A549 (cell line): ENCODE measurements at regions not wholly inside any gene's neighbourhood (a gene's known extent, or its start where the extent isn't known, plus 50 kb on each side); places are given as distances from the start of the nearest gene placed in this dataset.

Experiments
- ATAC-seq, 2 experiments: fragments of 200-7000 bp in 1 of 2; fragments of >200 bp in 1 of 2; cut with Nextera tagmentation in 1 of 2; cut with Tn5 transposase in 1 of 2; 3 replicates each; pipeline versions ENCODE4 v1.8.0 to v1.9.1; 2018 to 2020; ENCODE audit warnings: mild to moderate bottlenecking in 1 of 2, moderate library complexity in 1 of 2
- CTCF ChIA-PET: fragments of 300-600 bp; sonication (Branson Sonifier 250); formaldehyde crosslinking; extraction: SDS; loops from one replicate; lab custom pipeline; 2021; ENCODE audit warnings: antibody characterized with exemption, inconsistent platforms; lab: Yijun Ruan, JAX
- POLR2A ChIA-PET: fragments of 350-600 bp; formaldehyde crosslinking; extraction: SDS; loops from one replicate; lab custom pipeline; 2021; ENCODE audit warnings: antibody characterized with exemption, inconsistent platforms; lab: Yijun Ruan, JAX
- DNase-seq, 2 experiments: peaks; one replicate each; pipeline versions ENCODE4 v3.0.0 to v3.0.0-alpha.2; 2011 to 2016; ENCODE audit warnings: low read depth in 1 of 2, low spot score in 1 of 2
- FAIRE-seq: peaks from 2 replicates; lab custom pipeline; 2011; peaks lifted over from hg19 to GRCh38; lab: Jason Lieb, UNC
- H3K27ac ChIP-seq, 2 experiments: fragments of >200 bp; sonication (Bioruptor Twin); formaldehyde crosslinking; 3 replicates each; pipeline ENCODE4 v1.5.1; 2016 to 2017
- H3K4me1 ChIP-seq: fragments of >200 bp; sonication (Bioruptor Twin); formaldehyde crosslinking; 3 replicates; pipeline ENCODE4 v1.6.1; 2016
- H3K4me2 ChIP-seq: fragments of >200 bp; sonication (Bioruptor Twin); formaldehyde crosslinking; 3 replicates; pipeline ENCODE4 v1.6.1; 2016
- H3K4me3 ChIP-seq: fragments of >200 bp; sonication (Bioruptor Twin); formaldehyde crosslinking; 3 replicates; pipeline ENCODE4 v1.5.1; 2016
- H3K9me3 ChIP-seq: fragments of >200 bp; sonication (Bioruptor Twin); formaldehyde crosslinking; 3 replicates; pipeline ENCODE4 v1.6.1; 2016
- BCL3 ChIP-seq: fragments of >200 bp; sonication (Bioruptor Twin); formaldehyde crosslinking; IDR thresholded peaks from 3 replicates; pipeline ENCODE4 v1.6.1; 2016
- BHLHE40 ChIP-seq: IDR thresholded peaks from 2 replicates; pipeline ENCODE4 v1.6.1; 2012; ENCODE audit warnings: low read depth, low read length, inconsistent platforms
- CBX2 ChIP-seq: fragments of 200-600 bp; sonication (generic); IDR thresholded peaks from 2 replicates; pipeline ENCODE4 v1.6.1; 2016; ENCODE audit warnings: low read depth, mild to moderate bottlenecking, borderline replicate concordance
- CBX8 ChIP-seq: fragments of 200-600 bp; sonication (generic); IDR thresholded peaks from 2 replicates; pipeline ENCODE4 v1.6.1; 2016
- CHD2 ChIP-seq: fragments of 150-350 bp; IDR thresholded peaks from 2 replicates; pipeline ENCODE4 v1.6.1; 2014; ENCODE audit warnings: low read length; ENCODE audit not compliant: partially characterized antibody
- CHD4 ChIP-seq: fragments of 200-600 bp; sonication (generic); IDR thresholded peaks from 2 replicates; pipeline ENCODE4 v1.6.1; 2016; ENCODE audit warnings: antibody characterized with exemption, mild to moderate bottlenecking, borderline replicate concordance
- E2F6 ChIP-seq: IDR thresholded peaks from 2 replicates; pipeline ENCODE4 v1.6.1; 2012; ENCODE audit warnings: low read depth, borderline replicate concordance
- FOSB ChIP-seq: fragments of 250-450 bp; sonication (Bioruptor Pico); IDR thresholded peaks from 2 replicates; pipeline ENCODE4 v1.5.0; 2020; ENCODE audit warnings: mild to moderate bottlenecking, moderate library complexity
- FOSL2 ChIP-seq, 2 experiments: fragments of 450-650 bp in 1 of 2; fragments of >200 bp in 1 of 2; sonication (Bioruptor Twin) in 1 of 2; formaldehyde crosslinking; IDR thresholded peaks; 2 replicates each; pipeline versions ENCODE4 v1.5.0 to v1.6.1; 2016 to 2020; ENCODE audit warnings: mild to moderate bottlenecking in 1 of 2, moderate library complexity in 1 of 2
- FOXS1 ChIP-seq: fragments of 250-450 bp; sonication (Bioruptor Pico); IDR thresholded peaks from 2 replicates; pipeline ENCODE4 v1.5.0; 2020; ENCODE audit warnings: mild to moderate bottlenecking, moderate library complexity
- HDAC2 ChIP-seq: fragments of 200-600 bp; sonication (generic); IDR thresholded peaks from 2 replicates; pipeline ENCODE4 v1.6.1; 2016
- HEYL ChIP-seq: fragments of 250-450 bp; sonication (Bioruptor Pico); IDR thresholded peaks from 2 replicates; pipeline ENCODE4 v1.8.0; 2021; ENCODE audit warnings: mild to moderate bottlenecking, moderate library complexity
- KDM1A ChIP-seq: fragments of 200-600 bp; sonication (generic); IDR thresholded peaks from 2 replicates; pipeline ENCODE4 v1.6.1; 2016; ENCODE audit warnings: low read depth, mild to moderate bottlenecking
- MYC ChIP-seq: IDR thresholded peaks from 2 replicates; pipeline ENCODE4 v1.6.1; 2012; ENCODE audit warnings: mild to moderate bottlenecking, inconsistent platforms, low read length, improper control_type of control experiment, borderline replicate concordance
- NR3C1 ChIP-seq: fragments of >200 bp; sonication (Bioruptor Twin); formaldehyde crosslinking; IDR thresholded peaks from 3 replicates; pipeline ENCODE4 v1.6.1; 2017
- POLR2AphosphoS2 ChIP-seq: conservative IDR thresholded peaks from 2 replicates; pipeline ENCODE4 v1.6.1; 2012; ENCODE audit warnings: low read length, improper control_type of control experiment, inconsistent platforms
- RARB ChIP-seq: fragments of 250-450 bp; sonication (Bioruptor Pico); IDR thresholded peaks from 2 replicates; pipeline ENCODE4 v1.8.0; 2021; ENCODE audit warnings: mild to moderate bottlenecking, moderate library complexity
- RNF2 ChIP-seq: fragments of 200-600 bp; sonication (generic); IDR thresholded peaks from 2 replicates; pipeline ENCODE4 v1.6.1; 2016; ENCODE audit warnings: low read depth, mild to moderate bottlenecking, antibody characterized with exemption, moderate library complexity, borderline replicate concordance
- SREBF2 ChIP-seq: fragments of 450-650 bp; IDR thresholded peaks from 2 replicates; pipeline ENCODE4 v1.6.1; 2014; ENCODE audit warnings: mild to moderate bottlenecking, moderate library complexity
- TFCP2L1 ChIP-seq: fragments of 250-450 bp; sonication (Bioruptor Pico); IDR thresholded peaks from 2 replicates; pipeline ENCODE4 v1.5.0; 2021; ENCODE audit warnings: mild to moderate bottlenecking
- TP53 ChIP-seq: fragments of 250-450 bp; sonication (Bioruptor Pico); IDR thresholded peaks from 2 replicates; pipeline ENCODE4 v1.5.0; 2021; ENCODE audit warnings: mild to moderate bottlenecking, moderate library complexity
- ZFP36 ChIP-seq: fragments of 450-650 bp; IDR thresholded peaks from 2 replicates; pipeline ENCODE4 v1.6.1; 2014; ENCODE audit warnings: borderline replicate concordance; ENCODE audit not compliant: partially characterized antibody
- ZSCAN20 ChIP-seq: fragments of 250-450 bp; sonication (Bioruptor Pico); IDR thresholded peaks from 2 replicates; pipeline ENCODE4 v1.8.0; 2022; ENCODE audit warnings: mild to moderate bottlenecking, moderate library complexity
- WGBS: methylation state at CpG from one replicate; pipeline ENCODE4 v1.1.6; 2017; ENCODE audit errors: missing lambda C conversion rate; 5-methylcytosine and 5-hydroxymethylcytosine counted together
- TF ChIP-seq, protein P1 (sequence below): fragments of >200 bp; sonication (Bioruptor Twin); formaldehyde crosslinking; IDR thresholded peaks from 2 replicates; pipeline ENCODE4 v1.6.1; 2016

GRCh38 chr15:62462721-62463120, 297.6 kb upstream of the C2CD4B start (continued):
- TF ChIP-seq SREBF2 (no peak), FOXS1 (no peak)

DNA sequence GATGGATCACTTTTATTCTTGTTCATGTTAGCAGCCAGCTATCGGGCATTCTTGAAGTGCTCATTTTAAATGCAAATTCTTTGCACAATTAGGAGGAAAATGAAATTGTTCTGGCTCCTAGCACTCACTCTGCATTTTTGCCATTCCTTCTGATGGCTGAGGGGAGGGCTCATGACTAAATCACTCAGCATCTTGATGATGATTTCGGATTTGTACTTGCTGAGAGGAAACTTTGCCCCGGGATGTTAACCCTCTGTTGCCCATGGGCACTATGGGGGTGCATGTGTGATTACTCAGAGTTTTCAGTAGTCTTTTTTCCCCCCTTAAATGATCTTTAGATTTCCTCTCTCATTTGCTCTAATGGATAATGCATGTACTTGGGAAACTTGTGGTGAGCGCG, 299.6 kb upstream of the C2CD4B start:
- CTCF ChIA-PET = no interaction called here
- ATAC-seq = no peak
- H3K9me3 ChIP-seq = no peaks in the 10 kb centered on the region
- no peak for DNase-seq
- FAIRE-seq = no peak
- H3K4me2 ChIP-seq = no peak overlapping the region
- H3K27ac ChIP-seq = no peak overlapping the region
- POLR2A ChIA-PET = no interaction called here
- 61% methylated on average over 5 of the region's 5 CpGs for WGBS
- H3K4me1 ChIP-seq = no peaks in the 10 kb centered on the region
- H3K4me3 ChIP-seq = no peak overlapping the region
- TF ChIP-seq E2F6 (no peak), BHLHE40 (no peak), MYC (no peak), RARB (CRISPR knock-in tag) (no peak), NR3C1 (no peak), CHD2 (no peak), ZFP36 (no peak), CHD4 (no peak), TFCP2L1 (no peak), ZSCAN20 (CRISPR knock-in tag) (no peak)
- TF ChIP-seq, protein P1, sequence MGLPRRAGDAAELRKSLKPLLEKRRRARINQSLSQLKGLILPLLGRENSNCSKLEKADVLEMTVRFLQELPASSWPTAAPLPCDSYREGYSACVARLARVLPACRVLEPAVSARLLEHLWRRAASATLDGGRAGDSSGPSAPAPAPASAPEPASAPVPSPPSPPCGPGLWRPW = no peak

DNA sequence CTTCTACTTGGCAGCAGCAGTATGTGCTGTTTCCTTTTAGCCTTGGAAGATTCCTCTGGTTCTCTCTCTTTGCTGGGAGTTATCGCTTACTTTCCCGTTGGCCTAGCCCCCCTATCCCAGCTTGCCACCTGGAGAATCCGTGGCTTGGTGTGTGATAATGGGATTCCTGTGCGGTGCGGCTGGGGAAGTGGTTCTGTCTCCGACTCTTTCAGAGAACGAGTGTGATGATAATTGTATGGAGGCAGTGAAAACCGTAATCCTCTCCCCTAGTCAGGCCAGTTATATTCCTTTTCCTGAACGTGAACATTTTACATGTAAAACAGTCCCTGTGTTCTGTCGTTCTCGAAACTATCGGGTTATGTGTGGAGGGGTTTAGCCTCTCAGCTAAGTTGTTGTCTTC, 300.1 kb upstream of the C2CD4B start:
- FAIRE-seq = no peak
- no peaks in the 10 kb centered on the region for H3K4me1 ChIP-seq
- H3K27ac ChIP-seq = no peak overlapping the region
- CTCF ChIA-PET = no interaction called here
- WGBS = 84% methylated on average over 12 of the region's 12 CpGs
- DNase-seq = no peak
- TF ChIP-seq TP53 (CRISPR knock-in tag) = no peak
- no peak for TF ChIP-seq HDAC2
- no peak for TF ChIP-seq CBX8
- no peak for TF ChIP-seq HEYL
- TF ChIP-seq CBX2 = no peak
- no peak for TF ChIP-seq POLR2AphosphoS2
- TF ChIP-seq E2F6 = no peak
- TF ChIP-seq KDM1A = no peak
- POLR2A ChIA-PET = no interaction called here
- no peaks in the 10 kb centered on the region for H3K9me3 ChIP-seq
- no peak overlapping the region for H3K4me2 ChIP-seq
- no peak overlapping the region for H3K4me3 ChIP-seq
- no peak for ATAC-seq

GRCh38 chr15:62469478-62469873, 304.4 kb upstream of the C2CD4B start:
- ChIA-PET POLR2A (no interaction called here), CTCF (interaction anchor here (0.6 to 1.6 kb wide), 3 partner anchors 9 to 78 kb away, joined by 3 to 6 read pairs (median 4); no protein-coding TSS in a partner anchor)
- no peak overlapping the region for H3K4me2 ChIP-seq
- FAIRE-seq (no peak), DNase-seq (no peak), ATAC-seq (no peak)
- no peaks in the 10 kb centered on the region for H3K4me1 ChIP-seq
- no peak for TF ChIP-seq HDAC2
- TF ChIP-seq RNF2 = no peak
- TF ChIP-seq FOXS1 = no peak
- TF ChIP-seq FOSB = no peak
- TF ChIP-seq BCL3 = no peak
- TF ChIP-seq CHD2 = no peak
- no peak for TF ChIP-seq FOSL2 (IDR thresholded peaks at IDR 0.05)
- TF ChIP-seq FOSL2 (CRISPR knock-in tag; IDR thresholded peaks at IDR 0.05) = no peak
- no peaks in the 10 kb centered on the region for H3K9me3 ChIP-seq
- no peak overlapping the region for H3K4me3 ChIP-seq
- H3K27ac ChIP-seq = no peak overlapping the region
